ENCODE measurements at regions not wholly inside any gene's neighbourhood (a gene's known extent, or its start where the extent isn't known, plus 50 kb on each side); places are given as distances from the start of the nearest gene placed in this dataset.

DNA sequence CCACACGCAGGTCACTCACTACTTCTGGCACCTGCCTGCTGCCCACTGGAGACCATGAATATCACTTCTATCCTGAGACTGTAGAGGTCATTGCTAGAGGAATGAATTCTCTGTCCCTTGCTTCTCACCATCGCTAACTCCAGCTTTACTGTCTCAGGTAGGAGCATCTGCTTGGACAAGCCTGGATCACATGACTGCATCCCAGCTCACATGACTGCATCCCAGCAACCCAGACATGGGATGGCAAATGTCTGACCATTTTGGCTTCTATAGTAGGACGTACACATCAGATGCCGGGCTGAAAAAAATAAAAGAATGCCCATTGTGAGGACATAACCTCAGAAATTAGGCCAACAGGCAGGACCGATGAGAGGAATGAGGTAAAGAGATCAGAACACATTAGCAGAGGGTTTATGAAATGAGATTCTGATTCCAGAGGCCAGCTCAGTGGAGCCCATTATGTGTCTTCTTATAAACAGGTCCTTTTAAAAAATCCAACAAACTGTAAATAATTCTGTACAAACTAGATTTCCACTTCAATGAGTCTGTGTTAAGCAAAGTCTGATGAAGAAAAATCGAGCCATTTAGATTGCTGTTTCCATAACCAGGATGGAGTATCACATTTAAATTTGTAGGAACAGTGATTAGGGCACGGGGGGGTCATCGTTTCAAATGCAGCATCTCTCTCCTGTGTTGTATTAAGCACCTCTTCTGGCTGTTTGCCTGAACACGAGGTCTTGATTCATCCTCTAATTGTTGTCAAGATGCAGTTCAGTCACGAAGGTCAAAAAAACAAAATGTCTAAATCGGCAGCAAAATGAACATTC lies 126.7 kb downstream of the MTHFS start:
- WGBS, 3 donors, result 85 to 86% (median 85%) methylated on average over 11 of the region's 11 CpGs
- Histone ChIP-seq H3K27ac (no peak overlapping the region), H3K9me3 (no peaks in the 10 kb centered on the region), H3K4me3 (no peak overlapping the region), H3K27me3 (ENCODE audit: insufficient read depth in 3 of 3, low read length in 2 of 3) (peaks cover 0 to 4% (median 0%) of the 10 kb centered on the region in 3 donors), H3K4me1 (no peaks in the 10 kb centered on the region), H3K36me3 (ENCODE audit: insufficient read depth in 1 of 2, low read depth in 1 of 2) (no peaks in the 10 kb centered on the region)
- TF ChIP-seq, protein P1, sequence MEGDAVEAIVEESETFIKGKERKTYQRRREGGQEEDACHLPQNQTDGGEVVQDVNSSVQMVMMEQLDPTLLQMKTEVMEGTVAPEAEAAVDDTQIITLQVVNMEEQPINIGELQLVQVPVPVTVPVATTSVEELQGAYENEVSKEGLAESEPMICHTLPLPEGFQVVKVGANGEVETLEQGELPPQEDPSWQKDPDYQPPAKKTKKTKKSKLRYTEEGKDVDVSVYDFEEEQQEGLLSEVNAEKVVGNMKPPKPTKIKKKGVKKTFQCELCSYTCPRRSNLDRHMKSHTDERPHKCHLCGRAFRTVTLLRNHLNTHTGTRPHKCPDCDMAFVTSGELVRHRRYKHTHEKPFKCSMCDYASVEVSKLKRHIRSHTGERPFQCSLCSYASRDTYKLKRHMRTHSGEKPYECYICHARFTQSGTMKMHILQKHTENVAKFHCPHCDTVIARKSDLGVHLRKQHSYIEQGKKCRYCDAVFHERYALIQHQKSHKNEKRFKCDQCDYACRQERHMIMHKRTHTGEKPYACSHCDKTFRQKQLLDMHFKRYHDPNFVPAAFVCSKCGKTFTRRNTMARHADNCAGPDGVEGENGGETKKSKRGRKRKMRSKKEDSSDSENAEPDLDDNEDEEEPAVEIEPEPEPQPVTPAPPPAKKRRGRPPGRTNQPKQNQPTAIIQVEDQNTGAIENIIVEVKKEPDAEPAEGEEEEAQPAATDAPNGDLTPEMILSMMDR (IDR thresholded peaks at IDR 0.05), result no peak
- no peak for DNase-seq
- intact Hi-C loops (cut with DNase I), result loop anchor here in 1 of 2 donors (5.0 kb wide), 1 partner anchor 82 kb away; no protein-coding TSS in a partner anchor
- ATAC-seq, result no peak

DNA sequence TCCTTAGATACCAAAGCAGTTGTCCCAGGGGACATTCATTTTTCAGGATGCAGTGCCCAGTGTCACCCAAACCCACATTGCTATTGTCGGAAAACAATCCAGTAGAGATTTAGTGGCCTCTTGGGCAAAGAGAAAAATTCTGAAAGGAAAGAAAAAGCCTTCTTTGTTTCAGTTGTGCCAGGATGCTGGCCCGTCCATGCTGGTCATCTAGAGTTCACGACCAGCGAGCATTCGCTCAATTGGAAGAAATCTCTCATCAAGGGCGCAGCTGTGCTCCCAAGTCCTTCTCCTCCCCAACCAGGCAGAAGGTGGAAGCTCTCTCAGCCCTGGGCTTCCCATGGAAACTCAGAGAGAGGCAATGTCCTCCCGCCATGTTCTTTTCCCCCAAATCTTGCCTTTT lies 123.7 kb downstream of the MTHFS start:
- Histone ChIP-seq H3K27me3 (ENCODE audit: insufficient read depth in 3 of 3, low read length in 2 of 3) (peaks cover 0 to 4% (median 0%) of the 10 kb centered on the region in 3 donors), H3K36me3 (ENCODE audit: insufficient read depth in 1 of 2, low read depth in 1 of 2) (no peaks in the 10 kb centered on the region), H3K4me3 (no peak overlapping the region), H3K27ac (no peak overlapping the region), H3K4me1 (no peaks in the 10 kb centered on the region), H3K9me3 (no peaks in the 10 kb centered on the region)
- ATAC-seq, result no peak
- TF ChIP-seq, protein P1 (IDR thresholded peaks at IDR 0.05), result no peak
- intact Hi-C loops (cut with DNase I), result no loop called here
- no peak for DNase-seq
- 63 to 67% (median 64%) methylated on average over 7 of the region's 7 CpGs for WGBS, 3 donors

DNA sequence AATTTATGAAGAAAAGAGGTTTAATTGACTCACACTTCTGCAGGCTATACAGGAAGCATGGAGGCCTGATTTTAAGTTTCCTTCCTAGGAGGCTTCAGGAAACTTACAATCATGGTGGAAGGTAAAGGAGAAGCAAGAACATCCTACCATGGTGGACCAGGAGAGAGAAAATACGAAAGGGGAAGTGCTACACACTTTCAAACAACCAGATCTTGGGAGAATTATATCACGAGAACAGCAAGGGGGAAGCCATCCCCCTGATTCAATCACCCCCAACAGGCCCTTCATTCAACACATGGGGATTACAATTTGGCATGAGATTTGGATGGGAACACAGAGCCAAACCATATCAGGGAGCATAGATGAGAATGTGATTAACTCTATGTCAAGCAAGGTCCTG lies 121.0 kb downstream of the MTHFS start:
- TF ChIP-seq, protein P1 (IDR thresholded peaks at IDR 0.05), result no peak
- Histone ChIP-seq H3K36me3 (ENCODE audit: insufficient read depth in 1 of 2, low read depth in 1 of 2) (no peaks in the 10 kb centered on the region), H3K9me3 (no peaks in the 10 kb centered on the region), H3K4me1 (no peaks in the 10 kb centered on the region), H3K27ac (no peak overlapping the region), H3K27me3 (ENCODE audit: insufficient read depth in 3 of 3, low read length in 2 of 3) (peaks cover 0 to 4% (median 0%) of the 10 kb centered on the region in 3 donors), H3K4me3 (no peak overlapping the region)
- ATAC-seq (no peak), DNase-seq (no peak)
- intact Hi-C loops (cut with DNase I), result no loop called here
- 80 to 87% (median 82%) methylated on average over 2 of the region's 2 CpGs for WGBS, 3 donors

DNA sequence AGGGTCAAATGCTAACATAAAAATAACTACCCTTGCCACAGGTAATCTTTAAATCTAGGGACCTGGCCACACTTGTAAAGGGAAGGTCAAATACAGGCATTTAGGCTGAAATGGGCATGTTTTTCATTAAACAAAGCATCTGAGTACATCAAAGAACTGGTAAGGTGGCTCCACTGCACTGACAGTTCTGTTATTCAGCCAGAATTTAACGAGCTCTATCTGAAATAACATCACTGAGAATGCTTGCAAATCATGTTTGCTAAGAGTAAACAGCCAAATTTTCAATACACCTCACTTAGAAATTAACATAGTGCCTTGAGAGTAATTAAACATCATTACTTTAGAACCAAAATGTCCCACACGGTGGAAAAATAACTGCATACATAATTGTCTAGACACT lies 118.9 kb downstream of the MTHFS start:
- Histone ChIP-seq H3K36me3 (ENCODE audit: insufficient read depth in 1 of 2, low read depth in 1 of 2) (no peaks in the 10 kb centered on the region), H3K4me1 (no peaks in the 10 kb centered on the region), H3K4me3 (no peak overlapping the region), H3K27me3 (ENCODE audit: insufficient read depth in 3 of 3, low read length in 2 of 3) (peaks cover 0 to 4% (median 0%) of the 10 kb centered on the region in 3 donors), H3K9me3 (peaks cover 7% of the 10 kb centered on the region), H3K27ac (no peak overlapping the region)
- no peak for DNase-seq
- no peak for ATAC-seq
- TF ChIP-seq, protein P1 (IDR thresholded peaks at IDR 0.05), result no peak
- 72 to 80% (median 74%) methylated on average over 2 of the region's 2 CpGs for WGBS, 3 donors
- intact Hi-C loops (cut with DNase I), result no loop called here
